HG02870 (cell line): ENCODE measurements at regions not wholly inside any gene's neighbourhood (a gene's known extent, or its start where the extent isn't known, plus 50 kb on each side); places are given as distances from the start of the nearest gene placed in this dataset.
"Not testable (repeated sequence)": the region's sequence is repeated elsewhere in the genome, so short reads cannot be mapped to it uniquely, and the experiment has no call there.

ENCODE experiments used
- ATAC-seq: cut with Tn5 transposase; IDR thresholded peaks from one replicate; pipeline ENCODE4 v1.9.1; 2021; ENCODE audit warnings: mild to moderate bottlenecking, moderate library complexity; ENCODE audit not compliant: unreplicated experiment

GRCh38 chr2:5190023-5190422 lies 502.2 kb upstream of the SOX11 start:
- no peak for ATAC-seq

GRCh38 chr2:5195636-5196035 lies 496.5 kb upstream of the SOX11 start:
- ATAC-seq: no peak

DNA sequence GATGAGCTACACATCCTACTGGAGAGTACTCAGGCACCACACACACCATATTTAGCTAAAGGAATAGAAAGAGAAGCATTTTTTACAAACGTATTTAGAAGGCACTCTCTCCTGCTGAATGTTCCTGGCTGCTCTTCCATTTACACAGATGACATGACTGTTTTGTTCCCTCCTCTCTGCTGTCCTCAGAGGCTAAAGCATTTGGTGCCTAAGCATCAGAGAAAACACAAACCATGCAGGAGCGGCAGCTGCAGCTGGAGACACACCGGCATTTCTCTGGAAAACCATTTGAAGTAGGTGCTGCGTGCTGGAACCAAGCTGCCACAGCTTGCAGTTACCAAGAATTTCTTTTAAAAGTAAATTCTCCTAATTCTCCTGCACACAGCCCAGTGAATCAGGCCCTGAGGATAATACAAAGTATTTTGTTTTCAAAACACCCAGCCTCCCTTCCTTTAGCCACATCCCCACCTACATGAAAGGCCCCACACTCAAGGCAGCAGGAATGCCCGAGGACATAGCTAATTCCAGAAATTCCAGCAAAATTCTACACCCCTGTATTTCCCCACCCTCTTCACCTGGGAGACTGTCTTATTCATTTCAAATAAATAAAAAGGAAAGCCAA lies 488.9 kb upstream of the SOX11 start:
- ATAC-seq: no peak

GRCh38 chr2:5206742-5207141 lies 485.4 kb upstream of the SOX11 start:
- ATAC-seq: not testable (repeated sequence)

DNA sequence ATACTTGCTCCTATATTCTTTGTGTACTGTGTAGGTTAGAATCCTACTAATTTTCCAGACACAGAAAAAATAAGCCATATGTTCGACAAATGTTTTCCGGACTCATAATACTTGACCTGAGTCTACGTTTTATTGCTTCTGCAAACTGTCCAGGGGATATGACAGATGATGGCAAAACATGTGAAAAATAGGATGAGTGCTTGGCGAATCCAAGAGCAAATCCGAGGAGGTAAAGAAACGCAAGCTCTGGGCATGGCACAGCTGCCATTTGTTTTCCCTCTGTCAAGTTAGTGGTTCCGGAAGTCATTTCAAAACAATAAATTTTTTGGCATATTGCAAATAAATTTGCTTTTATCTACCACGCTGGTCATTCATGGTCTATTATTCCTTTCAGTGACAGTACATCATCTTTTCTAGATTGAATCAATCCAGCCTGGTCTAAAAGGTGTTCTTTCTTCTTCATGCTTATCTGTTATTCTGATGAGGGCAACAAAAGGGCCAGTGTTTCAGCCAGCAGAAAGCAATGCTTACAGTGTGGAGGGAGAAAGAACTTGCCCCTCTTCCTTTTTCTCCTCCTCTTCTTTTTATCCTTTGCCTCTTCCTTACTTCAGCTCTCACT lies 476.1 kb upstream of the SOX11 start:
- no peak for ATAC-seq

DNA sequence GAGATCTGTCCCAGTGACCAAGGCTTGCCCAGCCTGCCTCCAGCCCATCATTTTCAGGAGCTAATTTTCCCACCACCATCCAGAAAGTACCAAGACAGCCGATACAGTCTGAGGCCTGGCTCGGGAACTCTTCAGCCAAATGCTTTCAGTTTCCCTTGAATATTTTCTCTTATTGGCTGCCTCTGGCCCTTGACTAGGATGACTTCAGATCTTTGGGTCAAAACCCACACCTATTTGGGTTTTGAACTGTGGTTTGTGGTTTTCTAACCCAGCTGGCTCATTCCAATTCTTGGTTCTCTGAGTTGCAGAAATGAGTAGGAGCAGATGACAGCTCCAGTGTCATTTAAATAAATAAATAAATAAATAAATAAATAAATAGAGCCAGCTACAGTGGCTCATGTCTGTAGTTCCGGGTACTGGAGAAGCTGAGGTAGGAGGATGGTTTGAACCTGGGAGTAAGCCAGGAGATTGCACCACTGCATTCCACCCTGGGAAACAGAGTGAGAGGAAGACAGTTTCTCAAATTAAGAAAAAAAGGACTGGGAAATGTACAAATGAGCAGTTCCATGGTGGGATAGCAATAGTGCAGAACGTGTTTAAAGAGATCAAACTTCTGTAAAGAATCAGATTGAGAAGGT lies 465.0 kb upstream of the SOX11 start:
- ATAC-seq: no peak

DNA sequence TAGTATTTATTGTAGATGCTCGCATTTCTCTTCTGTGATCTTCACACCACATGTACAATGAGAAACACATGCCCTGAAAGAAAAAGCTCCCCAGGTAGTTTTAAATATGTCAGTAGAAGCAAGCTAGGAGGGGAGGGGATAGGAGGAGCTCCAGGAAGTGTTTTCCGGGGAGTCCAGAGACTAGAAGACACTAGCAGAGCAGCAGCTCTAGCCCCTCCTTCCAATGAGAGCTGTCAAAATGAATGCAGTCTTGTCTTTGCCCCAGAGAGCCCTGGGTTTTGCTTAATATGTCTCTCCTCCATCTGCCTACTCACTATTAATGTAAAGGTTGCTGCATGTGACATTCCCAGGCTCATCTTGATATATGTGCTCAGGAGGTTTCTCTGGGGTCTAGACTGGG lies 462.6 kb upstream of the SOX11 start:
- ATAC-seq: no peak

GRCh38 chr2:5230444-5230843 lies 461.7 kb upstream of the SOX11 start:
- no peak for ATAC-seq

DNA sequence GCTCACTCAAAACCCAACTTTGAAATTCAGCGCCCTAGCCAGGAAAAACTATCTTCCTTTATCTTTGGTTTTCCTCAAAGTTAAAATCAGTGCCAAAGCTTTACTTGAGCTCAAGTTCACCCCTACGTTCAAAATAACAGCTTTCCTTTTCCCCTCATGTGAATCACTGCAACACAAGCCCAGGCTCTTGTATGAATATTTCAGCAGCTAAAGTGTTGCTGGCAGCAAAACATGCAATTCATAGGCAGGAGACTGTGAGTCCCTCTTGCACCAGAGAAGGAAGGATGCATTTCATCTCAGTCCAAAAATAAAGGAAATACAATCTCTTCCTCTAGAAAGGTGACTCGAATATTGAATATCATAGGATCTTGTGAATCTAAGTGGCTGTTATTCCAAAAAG lies 461.3 kb upstream of the SOX11 start:
- ATAC-seq: no peak

DNA sequence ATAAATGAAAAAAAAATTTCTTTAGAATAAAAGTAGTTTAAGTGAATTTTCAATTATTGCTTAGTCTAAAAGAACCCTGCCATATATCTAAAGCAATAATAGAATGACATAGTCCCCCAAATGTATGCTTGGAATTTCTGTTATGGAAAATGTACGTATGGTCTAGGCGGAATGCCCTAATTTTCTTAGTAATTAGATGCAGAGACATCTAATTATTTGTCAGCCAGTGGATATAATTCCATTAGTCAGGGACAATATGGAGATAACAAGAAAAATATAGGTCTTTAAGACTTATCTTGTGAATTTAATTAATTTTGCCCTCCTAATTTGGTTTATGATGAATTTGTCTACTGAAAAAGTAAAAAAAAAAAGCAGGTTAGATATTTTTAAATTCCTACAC lies 460.9 kb upstream of the SOX11 start:
- ATAC-seq: no peak

DNA sequence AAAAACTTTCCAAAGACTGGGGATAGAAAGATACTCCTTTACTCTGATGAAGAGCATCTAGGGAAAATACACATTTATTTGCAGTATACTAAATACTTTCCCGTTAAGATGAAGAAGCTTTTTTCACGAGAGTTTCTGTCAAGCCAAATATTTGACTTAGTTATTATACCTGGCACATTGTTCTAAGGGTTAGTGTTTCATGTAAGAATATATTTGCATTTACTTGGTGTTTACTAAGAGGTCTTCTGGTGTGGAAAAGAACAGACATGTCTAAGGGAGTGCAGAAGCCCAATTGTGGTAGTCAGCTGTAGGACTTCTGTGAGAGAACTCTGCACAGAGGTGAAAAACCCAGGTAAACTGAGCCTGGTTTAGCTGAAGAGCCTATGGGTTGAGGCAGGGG lies 457.6 kb upstream of the SOX11 start:
- ATAC-seq: no peak

DNA sequence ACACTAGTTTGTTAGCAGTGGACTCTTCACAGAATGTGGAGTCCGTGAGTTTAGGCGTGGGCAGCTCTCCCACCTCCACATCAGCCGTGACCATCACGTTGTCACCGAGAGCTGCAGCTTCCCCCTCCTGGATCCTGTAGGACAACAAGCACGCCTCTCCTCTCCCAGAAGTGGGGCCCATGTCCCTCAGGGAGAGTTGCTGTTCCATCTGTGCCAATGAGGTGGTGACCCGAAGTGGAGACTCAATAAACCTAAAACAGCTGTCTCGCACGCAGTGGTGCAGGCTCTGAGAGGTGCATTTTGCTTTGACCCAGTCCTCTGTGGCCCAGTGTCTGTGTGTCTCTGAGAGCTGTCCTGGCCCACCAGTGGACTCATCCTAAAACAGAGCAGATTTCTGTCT lies 456.5 kb upstream of the SOX11 start:
- ATAC-seq: no peak

DNA sequence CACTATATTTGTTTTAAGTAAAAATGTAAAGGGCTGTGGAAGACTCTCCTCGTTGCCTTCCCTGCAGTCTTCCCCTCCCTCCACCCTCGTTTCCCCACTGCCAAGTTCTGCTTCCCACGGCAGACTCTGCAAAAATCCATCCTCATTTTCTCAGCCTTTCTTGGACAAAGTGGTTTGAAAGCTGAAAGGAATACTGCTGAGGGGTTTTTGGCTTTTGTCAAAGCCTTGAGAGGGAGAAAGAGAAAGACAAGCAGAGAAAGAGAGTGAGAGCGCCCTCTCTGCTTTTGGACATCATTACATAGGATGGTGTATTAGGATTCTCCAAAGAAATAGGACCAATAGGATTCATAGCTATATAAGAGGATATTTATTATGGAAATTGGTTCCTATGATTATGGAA lies 455.9 kb upstream of the SOX11 start:
- no peak for ATAC-seq

GRCh38 chr2:5242751-5243150 lies 449.4 kb upstream of the SOX11 start:
- no peak for ATAC-seq

GRCh38 chr2:5250482-5250881 lies 441.7 kb upstream of the SOX11 start:
- ATAC-seq: no peak

- no peak for ATAC-seq
Measured at GRCh38 chr2:5253263-5253662, 438.9 kb upstream of the SOX11 start.

GRCh38 chr2:5254791-5255332 lies 437.3 kb upstream of the SOX11 start:
- no peak for ATAC-seq

DNA sequence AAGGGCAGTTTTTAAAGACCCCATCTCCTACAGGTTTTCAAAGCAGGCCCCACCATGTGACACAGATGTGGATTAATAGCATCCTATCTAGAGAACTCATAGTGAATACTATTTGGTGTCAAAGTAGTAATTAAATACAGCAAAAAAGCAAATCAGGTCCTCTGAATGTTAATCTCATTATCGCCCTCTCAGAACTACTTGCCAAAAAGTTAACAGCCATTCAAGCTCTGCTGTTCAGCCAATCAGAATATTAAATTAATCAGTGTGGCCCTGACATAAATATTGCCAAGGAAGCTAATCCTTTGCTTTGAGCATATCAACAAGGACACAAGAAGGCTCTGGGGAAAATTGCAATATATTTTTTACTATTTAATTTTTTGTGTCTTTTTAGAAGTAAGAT lies 428.9 kb upstream of the SOX11 start:
- no peak for ATAC-seq

DNA sequence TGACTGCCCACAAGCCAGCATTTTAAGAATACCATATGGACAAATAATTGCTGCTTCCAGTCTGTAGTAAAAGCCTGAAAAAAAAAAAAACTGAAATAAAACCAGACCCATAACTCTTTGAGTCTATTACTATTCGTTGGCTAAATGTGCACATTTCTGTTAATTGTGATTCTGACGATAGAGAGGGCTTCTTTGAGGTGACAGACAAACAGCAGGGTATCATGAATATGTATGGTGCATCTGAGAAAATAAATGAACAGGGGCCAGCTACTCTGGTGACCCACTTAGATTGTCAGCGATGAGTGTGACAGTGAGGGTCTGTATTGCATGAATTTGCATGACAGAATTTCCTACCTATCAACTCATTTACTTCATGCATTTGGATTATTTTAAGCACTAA lies 427.8 kb upstream of the SOX11 start:
- no peak for ATAC-seq

GRCh38 chr2:5285061-5285460 lies 407.1 kb upstream of the SOX11 start:
- ATAC-seq: no peak

DNA sequence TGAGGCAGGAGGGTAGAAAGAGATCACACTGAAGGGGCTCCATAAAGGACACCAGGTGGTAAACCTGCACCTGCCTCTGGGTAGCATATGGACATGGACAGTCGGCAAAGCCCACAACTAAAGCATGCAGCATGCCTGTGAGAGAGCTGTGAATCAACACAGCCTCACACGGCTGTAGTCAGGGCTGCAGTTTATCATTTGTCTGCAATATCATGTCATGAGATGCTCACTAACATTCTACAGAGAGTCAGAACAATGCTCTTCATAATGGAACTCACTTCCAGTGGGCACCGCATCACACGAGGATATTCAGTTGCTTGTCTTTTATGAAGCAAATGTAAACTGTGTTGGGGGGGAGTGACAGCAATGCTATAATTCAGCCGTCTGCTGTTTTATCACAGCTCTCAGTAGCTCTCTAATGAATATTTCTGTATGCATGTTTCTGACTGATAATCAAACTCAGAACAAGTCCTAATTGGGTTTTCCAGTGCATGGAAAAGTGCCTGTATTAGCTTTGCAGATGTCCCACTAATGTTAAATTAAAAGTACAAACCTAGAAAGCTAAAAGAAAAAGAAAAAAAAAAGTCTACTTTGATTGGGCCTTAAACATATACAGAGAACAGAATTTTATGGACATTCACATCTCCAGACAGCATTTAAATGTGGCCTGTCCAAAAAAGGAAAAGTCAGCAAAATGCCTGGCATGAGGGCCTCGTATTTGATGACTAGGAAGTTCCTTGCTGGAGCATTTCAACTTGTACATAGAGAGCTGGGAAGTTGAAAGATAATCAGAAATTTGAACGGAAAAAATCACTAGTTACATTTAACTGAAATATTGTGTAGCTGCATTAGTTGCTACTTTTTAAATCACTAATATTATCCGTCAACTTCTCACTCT lies 406.1 kb upstream of the SOX11 start:
- ATAC-seq: no peak
